ENCODE measurements at regions not wholly inside any gene's neighbourhood (a gene's known extent, or its start where the extent isn't known, plus 50 kb on each side); places are given as distances from the start of the nearest gene placed in this dataset.

GRCh38 chr6:104173668-104174067 is 686.1 kb downstream of the HACE1 start:
- Histone ChIP-seq H3K4me3 (no peak overlapping the region), H3K27me3 (ENCODE audit: low read depth) (no peaks in the 10 kb centered on the region), H3K36me3 (no peaks in the 10 kb centered on the region), H3K9me3 (replicated peaks) (no peaks in the 10 kb centered on the region), H3K27ac (replicated peaks) (no peak overlapping the region), H3K4me1 (no peaks in the 10 kb centered on the region)
- TF ChIP-seq CTCF (IDR thresholded peaks at IDR 0.05; ENCODE audit: borderline replicate concordance): no peak
- DNase-seq: no peak
- intact Hi-C loops (cut with micrococcal nuclease): no loop called here

- no peak for DNase-seq
- no peak for TF ChIP-seq CTCF (IDR thresholded peaks at IDR 0.05; ENCODE audit: borderline replicate concordance)
- H3K4me3 ChIP-seq: no peak overlapping the region
- H3K27me3 ChIP-seq (ENCODE audit: low read depth): no peaks in the 10 kb centered on the region
- H3K36me3 ChIP-seq: no peaks in the 10 kb centered on the region
- no peaks in the 10 kb centered on the region for H3K4me1 ChIP-seq
- peaks cover 21% of the 10 kb centered on the region for H3K9me3 ChIP-seq (replicated peaks)
- H3K27ac ChIP-seq (replicated peaks): no peak overlapping the region
- intact Hi-C loops (cut with micrococcal nuclease): no loop called here
These were observed 689.3 kb downstream of the HACE1 start for GRCh38 chr6:104170401-104170800.

GRCh38 chr6:104166055-104166668 is 693.6 kb downstream of the HACE1 start:
- intact Hi-C loops (cut with micrococcal nuclease): no loop called here
- H3K36me3 ChIP-seq: no peaks in the 10 kb centered on the region
- no peaks in the 10 kb centered on the region for H3K27me3 ChIP-seq (ENCODE audit: low read depth)
- H3K4me3 ChIP-seq: no peak overlapping the region
- H3K9me3 ChIP-seq (replicated peaks): peaks cover 33% of the 10 kb centered on the region
- TF ChIP-seq CTCF (IDR thresholded peaks at IDR 0.05; ENCODE audit: borderline replicate concordance): no peak
- no peak for DNase-seq
- H3K27ac ChIP-seq (replicated peaks): no peak overlapping the region
- H3K4me1 ChIP-seq: no peaks in the 10 kb centered on the region

- Histone ChIP-seq H3K9me3 (replicated peaks) (peaks cover 30% of the 10 kb centered on the region), H3K27me3 (ENCODE audit: low read depth) (no peaks in the 10 kb centered on the region), H3K27ac (replicated peaks) (no peak overlapping the region), H3K4me1 (no peaks in the 10 kb centered on the region), H3K36me3 (no peaks in the 10 kb centered on the region), H3K4me3 (no peak overlapping the region)
- TF ChIP-seq CTCF (IDR thresholded peaks at IDR 0.05; ENCODE audit: borderline replicate concordance): no peak
- intact Hi-C loops (cut with micrococcal nuclease): no loop called here
- DNase-seq: no peak
These were observed 697.6 kb downstream of the HACE1 start for GRCh38 chr6:104162036-104162669.

GRCh38 chr6:104159045-104159618 is 700.6 kb downstream of the HACE1 start:
- Histone ChIP-seq H3K27ac (replicated peaks) (no peak overlapping the region), H3K36me3 (no peaks in the 10 kb centered on the region), H3K9me3 (replicated peaks) (no peaks in the 10 kb centered on the region), H3K4me3 (no peak overlapping the region), H3K4me1 (no peaks in the 10 kb centered on the region), H3K27me3 (ENCODE audit: low read depth) (no peaks in the 10 kb centered on the region)
- intact Hi-C loops (cut with micrococcal nuclease): no loop called here
- no peak for TF ChIP-seq CTCF (IDR thresholded peaks at IDR 0.05; ENCODE audit: borderline replicate concordance)
- DNase-seq: no peak

Data from left ventricle myocardium inferior (tissue), 1 donor.